SK-N-SH treated with all-trans-retinoic acid at 6 μM for 48 hours (cell line): ENCODE measurements at regions not wholly inside any gene's neighbourhood (a gene's known extent, or its start where the extent isn't known, plus 50 kb on each side); places are given as distances from the start of the nearest gene placed in this dataset.

Experiments used
- ATAC-seq: fragments of 200-7000 bp; cut with Tn5 transposase; 3 replicates; pipeline ENCODE4 v1.9.1; 2020; ENCODE audit warnings: mild to moderate bottlenecking, moderate library complexity
- ARNTL ChIP-seq: fragments of 450-650 bp; formaldehyde crosslinking; IDR thresholded peaks from 2 replicates; pipeline ENCODE4 v1.5.0; 2020; ENCODE audit warnings: low read depth, mild to moderate bottlenecking, moderate library complexity, borderline replicate concordance
- BACH2 ChIP-seq: fragments of 250-450 bp; sonication (Bioruptor Pico); IDR thresholded peaks from 2 replicates; pipeline ENCODE4 v1.9.0; 2021; ENCODE audit warnings: mild to moderate bottlenecking, borderline replicate concordance
- CSDC2 ChIP-seq: fragments of 250-450 bp; sonication (Bioruptor Pico); IDR thresholded peaks from 2 replicates; pipeline ENCODE4 v1.5.0; 2020; ENCODE audit warnings: mild to moderate bottlenecking, moderate library complexity
- ESRRG ChIP-seq: fragments of 250-450 bp; sonication (Bioruptor Pico); IDR thresholded peaks from 2 replicates; pipeline ENCODE4 v1.6.1; 2021; ENCODE audit warnings: mild to moderate bottlenecking
- GLIS3 ChIP-seq: fragments of 250-450 bp; sonication (Bioruptor Pico); IDR thresholded peaks from 2 replicates; pipeline ENCODE4 v1.5.0; 2020; ENCODE audit warnings: mild to moderate bottlenecking, moderate library complexity
- ISL1 ChIP-seq: fragments of 250-450 bp; sonication (Bioruptor Pico); IDR thresholded peaks from 2 replicates; pipeline ENCODE4 v2.1.2; 2022; ENCODE audit warnings: mild to moderate bottlenecking, moderate library complexity
- PPARA ChIP-seq: fragments of 250-450 bp; sonication (Bioruptor Pico); IDR thresholded peaks from 2 replicates; pipeline ENCODE4 v1.5.0; 2020; ENCODE audit warnings: mild to moderate bottlenecking, borderline replicate concordance
- RARB ChIP-seq: fragments of 250-450 bp; sonication (Bioruptor Pico); IDR thresholded peaks from 2 replicates; pipeline ENCODE4 v1.8.0; 2021; ENCODE audit warnings: mild to moderate bottlenecking, moderate library complexity
- SNAI2 ChIP-seq: fragments of 250-450 bp; sonication (Bioruptor Pico); IDR thresholded peaks from 2 replicates; pipeline ENCODE4 v1.5.0; 2020; ENCODE audit warnings: mild to moderate bottlenecking, moderate library complexity
- TCF4 ChIP-seq: fragments of 250-450 bp; sonication (Bioruptor Pico); IDR thresholded peaks from 2 replicates; pipeline ENCODE4 v1.8.0; 2021; ENCODE audit warnings: mild to moderate bottlenecking, moderate library complexity, borderline replicate concordance
- TOX ChIP-seq: fragments of 250-450 bp; sonication (Bioruptor Pico); IDR thresholded peaks from 2 replicates; pipeline ENCODE4 v1.8.0; 2021; ENCODE audit warnings: mild to moderate bottlenecking, moderate library complexity, borderline replicate concordance
- ZC3H10 ChIP-seq: fragments of 250-450 bp; sonication (Bioruptor Pico); IDR thresholded peaks from 2 replicates; pipeline ENCODE4 v1.5.1; 2021; ENCODE audit warnings: mild to moderate bottlenecking, moderate library complexity
- ZFP30 ChIP-seq: fragments of 450-650 bp; formaldehyde crosslinking; IDR thresholded peaks from 2 replicates; pipeline ENCODE4 v1.5.0; 2022; ENCODE audit warnings: mild to moderate bottlenecking, moderate library complexity
- ZNF565 ChIP-seq: fragments of 450-650 bp; formaldehyde crosslinking; conservative IDR thresholded peaks from 2 replicates; pipeline ENCODE4 v1.5.0; 2020; ENCODE audit warnings: low read depth, mild to moderate bottlenecking, moderate library complexity
- ZNF70 ChIP-seq: fragments of 450-650 bp; formaldehyde crosslinking; IDR thresholded peaks from 2 replicates; pipeline ENCODE4 v1.5.0; 2020; ENCODE audit warnings: mild to moderate bottlenecking, moderate library complexity
- ZNF8 ChIP-seq: fragments of 450-650 bp; formaldehyde crosslinking; IDR thresholded peaks from 2 replicates; pipeline ENCODE4 v1.5.0; 2020; ENCODE audit warnings: mild to moderate bottlenecking, moderate library complexity
- TF ChIP-seq, protein P1 (sequence below): fragments of 250-450 bp; sonication (Bioruptor Pico); IDR thresholded peaks from 2 replicates; pipeline ENCODE4 v1.8.0; 2020; ENCODE audit warnings: mild to moderate bottlenecking, moderate library complexity, borderline replicate concordance
- TF ChIP-seq, protein P2 (sequence below): fragments of 250-450 bp; sonication (Bioruptor Pico); IDR thresholded peaks from 2 replicates; pipeline ENCODE4 v1.5.1; 2020; ENCODE audit warnings: low read depth, mild to moderate bottlenecking, moderate library complexity
- TF ChIP-seq, protein P3 (sequence below): fragments of 250-450 bp; sonication (Bioruptor Pico); IDR thresholded peaks from 2 replicates; pipeline ENCODE4 v1.5.1; 2021; ENCODE audit warnings: mild to moderate bottlenecking, moderate library complexity
- TF ChIP-seq, protein P4 (sequence below): fragments of 250-450 bp; sonication (Bioruptor Pico); IDR thresholded peaks from 2 replicates; pipeline ENCODE4 v1.8.0; 2021; ENCODE audit warnings: low read depth, mild to moderate bottlenecking, moderate library complexity, borderline replicate concordance
- TF ChIP-seq, protein P5 (sequence below): fragments of 250-450 bp; sonication (Bioruptor Pico); IDR thresholded peaks from 2 replicates; pipeline ENCODE4 v1.5.0; 2020; ENCODE audit warnings: mild to moderate bottlenecking, moderate library complexity

DNA sequence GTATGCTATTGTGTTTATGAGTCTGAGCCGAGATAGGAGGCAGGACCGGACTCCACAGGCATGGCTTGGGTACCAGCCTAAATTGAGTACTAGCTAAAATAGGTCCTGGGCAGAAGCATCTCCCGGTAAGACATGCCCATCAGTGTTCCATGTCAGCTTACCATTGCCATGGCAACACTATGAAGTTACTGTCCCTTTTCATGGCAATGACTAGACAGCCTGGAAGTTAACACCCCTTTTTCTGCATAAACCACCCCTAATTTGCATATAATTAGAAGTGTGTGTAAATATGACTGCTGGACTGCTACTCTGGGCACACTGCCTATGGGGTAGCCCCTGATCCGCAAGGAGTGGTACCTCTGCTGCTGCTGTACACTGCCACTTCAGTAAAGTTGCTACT is 1005.1 kb upstream of the FAM98A start (continued):
- TF ChIP-seq, protein P1, sequence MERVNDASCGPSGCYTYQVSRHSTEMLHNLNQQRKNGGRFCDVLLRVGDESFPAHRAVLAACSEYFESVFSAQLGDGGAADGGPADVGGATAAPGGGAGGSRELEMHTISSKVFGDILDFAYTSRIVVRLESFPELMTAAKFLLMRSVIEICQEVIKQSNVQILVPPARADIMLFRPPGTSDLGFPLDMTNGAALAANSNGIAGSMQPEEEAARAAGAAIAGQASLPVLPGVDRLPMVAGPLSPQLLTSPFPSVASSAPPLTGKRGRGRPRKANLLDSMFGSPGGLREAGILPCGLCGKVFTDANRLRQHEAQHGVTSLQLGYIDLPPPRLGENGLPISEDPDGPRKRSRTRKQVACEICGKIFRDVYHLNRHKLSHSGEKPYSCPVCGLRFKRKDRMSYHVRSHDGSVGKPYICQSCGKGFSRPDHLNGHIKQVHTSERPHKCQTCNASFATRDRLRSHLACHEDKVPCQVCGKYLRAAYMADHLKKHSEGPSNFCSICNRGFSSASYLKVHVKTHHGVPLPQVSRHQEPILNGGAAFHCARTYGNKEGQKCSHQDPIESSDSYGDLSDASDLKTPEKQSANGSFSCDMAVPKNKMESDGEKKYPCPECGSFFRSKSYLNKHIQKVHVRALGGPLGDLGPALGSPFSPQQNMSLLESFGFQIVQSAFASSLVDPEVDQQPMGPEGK: no peak
- TF ChIP-seq SNAI2 (CRISPR knock-in tag) (no peak), ESRRG (CRISPR knock-in tag) (no peak), ARNTL (CRISPR knock-in tag) (no peak), ZNF565 (CRISPR knock-in tag) (no peak), ZNF8 (CRISPR knock-in tag) (no peak), PPARA (CRISPR knock-in tag) (no peak), ISL1 (no peak), ZC3H10 (CRISPR knock-in tag) (no peak), ZFP30 (CRISPR knock-in tag) (no peak), BACH2 (no peak)
- TF ChIP-seq, protein P2, sequence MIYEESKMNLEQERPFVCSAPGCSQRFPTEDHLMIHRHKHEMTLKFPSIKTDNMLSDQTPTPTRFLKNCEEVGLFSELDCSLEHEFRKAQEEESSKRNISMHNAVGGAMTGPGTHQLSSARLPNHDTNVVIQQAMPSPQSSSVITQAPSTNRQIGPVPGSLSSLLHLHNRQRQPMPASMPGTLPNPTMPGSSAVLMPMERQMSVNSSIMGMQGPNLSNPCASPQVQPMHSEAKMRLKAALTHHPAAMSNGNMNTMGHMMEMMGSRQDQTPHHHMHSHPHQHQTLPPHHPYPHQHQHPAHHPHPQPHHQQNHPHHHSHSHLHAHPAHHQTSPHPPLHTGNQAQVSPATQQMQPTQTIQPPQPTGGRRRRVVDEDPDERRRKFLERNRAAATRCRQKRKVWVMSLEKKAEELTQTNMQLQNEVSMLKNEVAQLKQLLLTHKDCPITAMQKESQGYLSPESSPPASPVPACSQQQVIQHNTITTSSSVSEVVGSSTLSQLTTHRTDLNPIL (CRISPR knock-in tag): no peak

DNA sequence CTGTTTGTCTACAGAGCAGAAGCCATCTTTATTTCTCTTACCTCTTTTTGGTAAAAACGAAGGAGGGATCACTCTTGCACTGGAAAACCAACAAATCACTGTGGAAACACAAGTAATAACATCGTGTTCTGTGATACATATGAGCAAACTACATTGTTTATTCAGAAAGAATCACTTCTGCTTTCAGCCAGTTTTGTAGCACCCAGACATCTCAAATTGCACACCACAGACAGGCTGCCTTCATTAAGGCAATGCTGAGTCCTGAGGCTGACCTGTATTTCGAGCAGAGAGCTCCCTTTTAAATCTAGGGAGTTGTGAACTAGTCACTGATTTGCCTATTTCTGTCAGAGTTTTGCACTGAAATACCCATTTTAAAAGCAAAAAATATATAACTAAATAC is 1003.2 kb upstream of the FAM98A start:
- no peak for ATAC-seq
- TF ChIP-seq TOX (CRISPR knock-in tag) (no peak), RARB (CRISPR knock-in tag) (no peak), TCF4 (no peak), ZNF8 (CRISPR knock-in tag) (no peak), CSDC2 (CRISPR knock-in tag) (no peak), BACH2 (no peak), GLIS3 (CRISPR knock-in tag) (no peak), ZNF70 (CRISPR knock-in tag) (no peak), SNAI2 (CRISPR knock-in tag) (no peak), ESRRG (CRISPR knock-in tag) (no peak), ZNF565 (CRISPR knock-in tag) (no peak), ZC3H10 (CRISPR knock-in tag) (no peak), ARNTL (CRISPR knock-in tag) (no peak)
- TF ChIP-seq, protein P3, sequence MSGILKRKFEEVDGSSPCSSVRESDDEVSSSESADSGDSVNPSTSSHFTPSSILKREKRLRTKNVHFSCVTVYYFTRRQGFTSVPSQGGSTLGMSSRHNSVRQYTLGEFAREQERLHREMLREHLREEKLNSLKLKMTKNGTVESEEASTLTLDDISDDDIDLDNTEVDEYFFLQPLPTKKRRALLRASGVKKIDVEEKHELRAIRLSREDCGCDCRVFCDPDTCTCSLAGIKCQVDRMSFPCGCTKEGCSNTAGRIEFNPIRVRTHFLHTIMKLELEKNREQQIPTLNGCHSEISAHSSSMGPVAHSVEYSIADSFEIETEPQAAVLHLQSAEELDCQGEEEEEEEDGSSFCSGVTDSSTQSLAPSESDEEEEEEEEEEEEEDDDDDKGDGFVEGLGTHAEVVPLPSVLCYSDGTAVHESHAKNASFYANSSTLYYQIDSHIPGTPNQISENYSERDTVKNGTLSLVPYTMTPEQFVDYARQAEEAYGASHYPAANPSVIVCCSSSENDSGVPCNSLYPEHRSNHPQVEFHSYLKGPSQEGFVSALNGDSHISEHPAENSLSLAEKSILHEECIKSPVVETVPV (CRISPR knock-in tag): no peak

- TF ChIP-seq ESRRG (CRISPR knock-in tag) (no peak), CSDC2 (CRISPR knock-in tag) (no peak)
- ATAC-seq: no peak
Observed at GRCh38 chr2:34601561-34601960, 1002.5 kb upstream of the FAM98A start.

- TF ChIP-seq GLIS3 (CRISPR knock-in tag) (no peak), SNAI2 (CRISPR knock-in tag) (no peak), TCF4 (no peak), ZC3H10 (CRISPR knock-in tag) (no peak), CSDC2 (CRISPR knock-in tag) (no peak), TOX (CRISPR knock-in tag) (no peak)
- TF ChIP-seq, protein P4, sequence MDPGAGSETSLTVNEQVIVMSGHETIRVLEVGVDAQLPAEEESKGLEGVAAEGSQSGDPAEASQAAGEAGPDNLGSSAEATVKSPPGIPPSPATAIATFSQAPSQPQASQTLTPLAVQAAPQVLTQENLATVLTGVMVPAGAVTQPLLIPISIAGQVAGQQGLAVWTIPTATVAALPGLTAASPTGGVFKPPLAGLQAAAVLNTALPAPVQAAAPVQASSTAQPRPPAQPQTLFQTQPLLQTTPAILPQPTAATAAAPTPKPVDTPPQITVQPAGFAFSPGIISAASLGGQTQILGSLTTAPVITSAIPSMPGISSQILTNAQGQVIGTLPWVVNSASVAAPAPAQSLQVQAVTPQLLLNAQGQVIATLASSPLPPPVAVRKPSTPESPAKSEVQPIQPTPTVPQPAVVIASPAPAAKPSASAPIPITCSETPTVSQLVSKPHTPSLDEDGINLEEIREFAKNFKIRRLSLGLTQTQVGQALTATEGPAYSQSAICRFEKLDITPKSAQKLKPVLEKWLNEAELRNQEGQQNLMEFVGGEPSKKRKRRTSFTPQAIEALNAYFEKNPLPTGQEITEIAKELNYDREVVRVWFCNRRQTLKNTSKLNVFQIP (CRISPR knock-in tag): no peak
- TF ChIP-seq, protein P5, sequence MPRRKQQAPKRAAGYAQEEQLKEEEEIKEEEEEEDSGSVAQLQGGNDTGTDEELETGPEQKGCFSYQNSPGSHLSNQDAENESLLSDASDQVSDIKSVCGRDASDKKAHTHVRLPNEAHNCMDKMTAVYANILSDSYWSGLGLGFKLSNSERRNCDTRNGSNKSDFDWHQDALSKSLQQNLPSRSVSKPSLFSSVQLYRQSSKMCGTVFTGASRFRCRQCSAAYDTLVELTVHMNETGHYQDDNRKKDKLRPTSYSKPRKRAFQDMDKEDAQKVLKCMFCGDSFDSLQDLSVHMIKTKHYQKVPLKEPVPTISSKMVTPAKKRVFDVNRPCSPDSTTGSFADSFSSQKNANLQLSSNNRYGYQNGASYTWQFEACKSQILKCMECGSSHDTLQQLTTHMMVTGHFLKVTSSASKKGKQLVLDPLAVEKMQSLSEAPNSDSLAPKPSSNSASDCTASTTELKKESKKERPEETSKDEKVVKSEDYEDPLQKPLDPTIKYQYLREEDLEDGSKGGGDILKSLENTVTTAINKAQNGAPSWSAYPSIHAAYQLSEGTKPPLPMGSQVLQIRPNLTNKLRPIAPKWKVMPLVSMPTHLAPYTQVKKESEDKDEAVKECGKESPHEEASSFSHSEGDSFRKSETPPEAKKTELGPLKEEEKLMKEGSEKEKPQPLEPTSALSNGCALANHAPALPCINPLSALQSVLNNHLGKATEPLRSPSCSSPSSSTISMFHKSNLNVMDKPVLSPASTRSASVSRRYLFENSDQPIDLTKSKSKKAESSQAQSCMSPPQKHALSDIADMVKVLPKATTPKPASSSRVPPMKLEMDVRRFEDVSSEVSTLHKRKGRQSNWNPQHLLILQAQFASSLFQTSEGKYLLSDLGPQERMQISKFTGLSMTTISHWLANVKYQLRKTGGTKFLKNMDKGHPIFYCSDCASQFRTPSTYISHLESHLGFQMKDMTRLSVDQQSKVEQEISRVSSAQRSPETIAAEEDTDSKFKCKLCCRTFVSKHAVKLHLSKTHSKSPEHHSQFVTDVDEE (CRISPR knock-in tag): no peak
- TF ChIP-seq, protein P3 (CRISPR knock-in tag): no peak
- ATAC-seq: no peak
Observed at GRCh38 chr2:34578641-34579040, 979.5 kb upstream of the FAM98A start.
